ENCODE measurements at regions not wholly inside any gene's neighbourhood (a gene's known extent, or its start where the extent isn't known, plus 50 kb on each side); places are given as distances from the start of the nearest gene placed in this dataset.

DNA sequence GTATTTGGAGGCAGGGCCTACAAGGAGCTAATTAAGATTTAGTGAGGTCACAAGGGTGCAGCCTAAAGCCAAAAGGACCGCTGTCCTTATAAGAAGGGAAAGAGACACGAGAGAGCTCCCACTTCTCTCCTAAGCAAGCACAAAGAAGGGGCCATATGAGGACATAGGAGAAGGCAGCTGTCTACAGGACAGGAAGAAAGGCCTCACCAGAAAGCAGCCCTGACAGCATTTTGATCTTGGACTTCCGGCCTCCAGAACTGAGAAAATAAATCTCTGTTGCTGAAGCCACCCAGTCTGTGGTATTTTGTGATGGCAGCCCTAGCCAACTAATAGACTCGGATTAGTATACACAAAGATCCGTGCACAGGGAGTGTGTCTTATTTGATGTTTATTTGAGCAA, 139.7 kb downstream of the B3GNT2 start:
- DNase-seq (ENCODE audit: low spot score) (no peak), ATAC-seq (no peak)
- H3K27ac Mint-ChIP-seq: no peak overlapping the region

More for the DNA sequence above, 139.7 kb downstream of the B3GNT2 start:
- H3K36me3 Mint-ChIP-seq: peaks cover 3% of the 10 kb centered on the region
- no peaks in the 10 kb centered on the region for H3K27me3 Mint-ChIP-seq (ENCODE audit: low read depth)
- peaks cover 36% of the 10 kb centered on the region for H3K4me1 Mint-ChIP-seq
- peaks cover 3% of the 10 kb centered on the region for H3K9me3 Mint-ChIP-seq
- H3K4me3 Mint-ChIP-seq: no peak overlapping the region
- POLR2A ChIA-PET: no interaction called here
- CTCF ChIA-PET: no interaction called here
- no peak for TF ChIP-seq NR2C2 (CRISPR knock-in tag; IDR thresholded peaks at IDR 0.05)
- TF ChIP-seq, protein P1, sequence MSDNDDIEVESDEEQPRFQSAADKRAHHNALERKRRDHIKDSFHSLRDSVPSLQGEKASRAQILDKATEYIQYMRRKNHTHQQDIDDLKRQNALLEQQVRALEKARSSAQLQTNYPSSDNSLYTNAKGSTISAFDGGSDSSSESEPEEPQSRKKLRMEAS (CRISPR knock-in tag; IDR thresholded peaks at IDR 0.05): no peak
- no peak for TF ChIP-seq ZNF219 (CRISPR knock-in tag; IDR thresholded peaks at IDR 0.05; ENCODE audit: borderline replicate concordance)
- no peak for TF ChIP-seq SP1 (CRISPR knock-in tag; conservative IDR thresholded peaks at IDR 0.05)
- TF ChIP-seq GTF2I (CRISPR knock-in tag; conservative IDR thresholded peaks at IDR 0.05): no peak
- no peak for TF ChIP-seq TEAD1 (CRISPR knock-in tag; IDR thresholded peaks at IDR 0.05)
- TF ChIP-seq MXD4 (CRISPR knock-in tag; IDR thresholded peaks at IDR 0.05; ENCODE audit: borderline replicate concordance): no peak
- TF ChIP-seq, protein P2, sequence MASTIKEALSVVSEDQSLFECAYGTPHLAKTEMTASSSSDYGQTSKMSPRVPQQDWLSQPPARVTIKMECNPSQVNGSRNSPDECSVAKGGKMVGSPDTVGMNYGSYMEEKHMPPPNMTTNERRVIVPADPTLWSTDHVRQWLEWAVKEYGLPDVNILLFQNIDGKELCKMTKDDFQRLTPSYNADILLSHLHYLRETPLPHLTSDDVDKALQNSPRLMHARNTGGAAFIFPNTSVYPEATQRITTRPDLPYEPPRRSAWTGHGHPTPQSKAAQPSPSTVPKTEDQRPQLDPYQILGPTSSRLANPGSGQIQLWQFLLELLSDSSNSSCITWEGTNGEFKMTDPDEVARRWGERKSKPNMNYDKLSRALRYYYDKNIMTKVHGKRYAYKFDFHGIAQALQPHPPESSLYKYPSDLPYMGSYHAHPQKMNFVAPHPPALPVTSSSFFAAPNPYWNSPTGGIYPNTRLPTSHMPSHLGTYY (CRISPR knock-in tag; IDR thresholded peaks at IDR 0.05): no peak
- TF ChIP-seq, protein P3, sequence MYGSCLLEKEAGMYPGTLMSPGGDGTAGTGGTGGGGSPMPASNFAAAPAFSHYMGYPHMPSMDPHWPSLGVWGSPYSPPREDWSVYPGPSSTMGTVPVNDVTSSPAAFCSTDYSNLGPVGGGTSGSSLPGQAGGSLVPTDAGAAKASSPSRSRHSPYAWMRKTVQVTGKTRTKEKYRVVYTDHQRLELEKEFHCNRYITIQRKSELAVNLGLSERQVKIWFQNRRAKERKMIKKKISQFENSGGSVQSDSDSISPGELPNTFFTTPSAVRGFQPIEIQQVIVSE (CRISPR knock-in tag; IDR thresholded peaks at IDR 0.05; ENCODE audit: borderline replicate concordance): no peak
- no peak for TF ChIP-seq ETV6 (CRISPR knock-in tag; IDR thresholded peaks at IDR 0.05)
- no peak for TF ChIP-seq ESRRA (CRISPR knock-in tag; IDR thresholded peaks at IDR 0.05; ENCODE audit: borderline replicate concordance)
- TF ChIP-seq, protein P4, sequence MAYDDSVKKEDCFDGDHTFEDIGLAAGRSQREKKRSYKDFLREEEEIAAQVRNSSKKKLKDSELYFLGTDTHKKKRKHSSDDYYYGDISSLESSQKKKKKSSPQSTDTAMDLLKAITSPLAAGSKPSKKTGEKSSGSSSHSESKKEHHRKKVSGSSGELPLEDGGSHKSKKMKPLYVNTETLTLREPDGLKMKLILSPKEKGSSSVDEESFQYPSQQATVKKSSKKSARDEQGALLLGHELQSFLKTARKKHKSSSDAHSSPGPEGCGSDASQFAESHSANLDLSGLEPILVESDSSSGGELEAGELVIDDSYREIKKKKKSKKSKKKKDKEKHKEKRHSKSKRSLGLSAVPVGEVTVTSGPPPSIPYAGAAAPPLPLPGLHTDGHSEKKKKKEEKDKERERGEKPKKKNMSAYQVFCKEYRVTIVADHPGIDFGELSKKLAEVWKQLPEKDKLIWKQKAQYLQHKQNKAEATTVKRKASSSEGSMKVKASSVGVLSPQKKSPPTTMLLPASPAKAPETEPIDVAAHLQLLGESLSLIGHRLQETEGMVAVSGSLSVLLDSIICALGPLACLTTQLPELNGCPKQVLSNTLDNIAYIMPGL (CRISPR knock-in tag; IDR thresholded peaks at IDR 0.05): no peak
- TF ChIP-seq, protein P5, sequence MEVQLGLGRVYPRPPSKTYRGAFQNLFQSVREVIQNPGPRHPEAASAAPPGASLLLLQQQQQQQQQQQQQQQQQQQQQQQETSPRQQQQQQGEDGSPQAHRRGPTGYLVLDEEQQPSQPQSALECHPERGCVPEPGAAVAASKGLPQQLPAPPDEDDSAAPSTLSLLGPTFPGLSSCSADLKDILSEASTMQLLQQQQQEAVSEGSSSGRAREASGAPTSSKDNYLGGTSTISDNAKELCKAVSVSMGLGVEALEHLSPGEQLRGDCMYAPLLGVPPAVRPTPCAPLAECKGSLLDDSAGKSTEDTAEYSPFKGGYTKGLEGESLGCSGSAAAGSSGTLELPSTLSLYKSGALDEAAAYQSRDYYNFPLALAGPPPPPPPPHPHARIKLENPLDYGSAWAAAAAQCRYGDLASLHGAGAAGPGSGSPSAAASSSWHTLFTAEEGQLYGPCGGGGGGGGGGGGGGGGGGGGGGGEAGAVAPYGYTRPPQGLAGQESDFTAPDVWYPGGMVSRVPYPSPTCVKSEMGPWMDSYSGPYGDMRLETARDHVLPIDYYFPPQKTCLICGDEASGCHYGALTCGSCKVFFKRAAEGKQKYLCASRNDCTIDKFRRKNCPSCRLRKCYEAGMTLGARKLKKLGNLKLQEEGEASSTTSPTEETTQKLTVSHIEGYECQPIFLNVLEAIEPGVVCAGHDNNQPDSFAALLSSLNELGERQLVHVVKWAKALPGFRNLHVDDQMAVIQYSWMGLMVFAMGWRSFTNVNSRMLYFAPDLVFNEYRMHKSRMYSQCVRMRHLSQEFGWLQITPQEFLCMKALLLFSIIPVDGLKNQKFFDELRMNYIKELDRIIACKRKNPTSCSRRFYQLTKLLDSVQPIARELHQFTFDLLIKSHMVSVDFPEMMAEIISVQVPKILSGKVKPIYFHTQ (CRISPR knock-in tag; IDR thresholded peaks at IDR 0.05): no peak
- TF ChIP-seq TCF7 (CRISPR knock-in tag; IDR thresholded peaks at IDR 0.05; ENCODE audit: low read depth): no peak
- TF ChIP-seq, protein P6, sequence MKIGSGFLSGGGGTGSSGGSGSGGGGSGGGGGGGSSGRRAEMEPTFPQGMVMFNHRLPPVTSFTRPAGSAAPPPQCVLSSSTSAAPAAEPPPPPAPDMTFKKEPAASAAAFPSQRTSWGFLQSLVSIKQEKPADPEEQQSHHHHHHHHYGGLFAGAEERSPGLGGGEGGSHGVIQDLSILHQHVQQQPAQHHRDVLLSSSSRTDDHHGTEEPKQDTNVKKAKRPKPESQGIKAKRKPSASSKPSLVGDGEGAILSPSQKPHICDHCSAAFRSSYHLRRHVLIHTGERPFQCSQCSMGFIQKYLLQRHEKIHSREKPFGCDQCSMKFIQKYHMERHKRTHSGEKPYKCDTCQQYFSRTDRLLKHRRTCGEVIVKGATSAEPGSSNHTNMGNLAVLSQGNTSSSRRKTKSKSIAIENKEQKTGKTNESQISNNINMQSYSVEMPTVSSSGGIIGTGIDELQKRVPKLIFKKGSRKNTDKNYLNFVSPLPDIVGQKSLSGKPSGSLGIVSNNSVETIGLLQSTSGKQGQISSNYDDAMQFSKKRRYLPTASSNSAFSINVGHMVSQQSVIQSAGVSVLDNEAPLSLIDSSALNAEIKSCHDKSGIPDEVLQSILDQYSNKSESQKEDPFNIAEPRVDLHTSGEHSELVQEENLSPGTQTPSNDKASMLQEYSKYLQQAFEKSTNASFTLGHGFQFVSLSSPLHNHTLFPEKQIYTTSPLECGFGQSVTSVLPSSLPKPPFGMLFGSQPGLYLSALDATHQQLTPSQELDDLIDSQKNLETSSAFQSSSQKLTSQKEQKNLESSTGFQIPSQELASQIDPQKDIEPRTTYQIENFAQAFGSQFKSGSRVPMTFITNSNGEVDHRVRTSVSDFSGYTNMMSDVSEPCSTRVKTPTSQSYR (CRISPR knock-in tag; IDR thresholded peaks at IDR 0.05): no peak
- TF ChIP-seq CBFB (CRISPR knock-in tag; IDR thresholded peaks at IDR 0.05; ENCODE audit: low read depth): no peak
- TF ChIP-seq SOX15 (CRISPR knock-in tag; IDR thresholded peaks at IDR 0.05): no peak
- TF ChIP-seq ZNF263 (CRISPR knock-in tag; IDR thresholded peaks at IDR 0.05; ENCODE audit: low read depth): no peak
- TF ChIP-seq, protein P7, sequence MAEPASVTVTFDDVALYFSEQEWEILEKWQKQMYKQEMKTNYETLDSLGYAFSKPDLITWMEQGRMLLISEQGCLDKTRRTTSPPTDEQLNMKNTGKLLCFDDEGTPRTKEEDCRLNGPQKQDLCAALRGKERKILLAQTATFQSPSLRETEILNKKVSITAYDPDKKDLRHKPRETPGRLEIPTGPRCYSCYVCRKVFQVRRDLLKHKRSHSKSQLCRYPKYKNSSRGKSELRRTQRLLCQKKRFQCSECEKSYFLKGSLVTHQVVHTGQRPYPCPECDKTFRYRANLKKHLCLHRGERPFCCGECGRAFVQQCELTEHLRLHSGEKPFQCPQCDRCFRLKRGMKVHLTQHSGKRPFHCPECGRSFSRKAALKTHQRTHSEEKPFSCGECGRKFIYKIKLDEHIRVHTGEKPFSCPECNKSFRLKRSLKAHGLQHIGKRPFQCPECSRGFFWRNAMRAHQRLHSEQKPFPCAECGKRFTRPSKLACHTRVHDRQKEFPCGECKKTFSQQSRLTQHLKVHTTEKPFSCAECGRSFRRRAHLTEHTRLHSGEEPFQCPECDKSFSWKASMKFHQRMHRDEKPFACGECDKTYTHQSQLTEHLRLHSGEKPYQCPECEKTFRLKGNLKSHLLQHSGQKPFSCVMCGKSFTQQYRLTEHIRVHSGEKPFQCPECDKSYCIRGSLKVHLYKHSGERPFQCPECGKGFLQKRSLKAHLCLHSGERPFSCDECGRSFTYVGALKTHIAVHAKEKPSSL (CRISPR knock-in tag; conservative IDR thresholded peaks at IDR 0.05): no peak
- TF ChIP-seq, protein P8, sequence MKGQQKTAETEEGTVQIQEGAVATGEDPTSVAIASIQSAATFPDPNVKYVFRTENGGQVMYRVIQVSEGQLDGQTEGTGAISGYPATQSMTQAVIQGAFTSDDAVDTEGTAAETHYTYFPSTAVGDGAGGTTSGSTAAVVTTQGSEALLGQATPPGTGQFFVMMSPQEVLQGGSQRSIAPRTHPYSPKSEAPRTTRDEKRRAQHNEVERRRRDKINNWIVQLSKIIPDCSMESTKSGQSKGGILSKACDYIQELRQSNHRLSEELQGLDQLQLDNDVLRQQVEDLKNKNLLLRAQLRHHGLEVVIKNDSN (CRISPR knock-in tag; IDR thresholded peaks at IDR 0.05): no peak

All from WTC11 (cell line).